ENCODE measurements at regions not wholly inside any gene's neighbourhood (a gene's known extent, or its start where the extent isn't known, plus 50 kb on each side); places are given as distances from the start of the nearest gene placed in this dataset.

DNA sequence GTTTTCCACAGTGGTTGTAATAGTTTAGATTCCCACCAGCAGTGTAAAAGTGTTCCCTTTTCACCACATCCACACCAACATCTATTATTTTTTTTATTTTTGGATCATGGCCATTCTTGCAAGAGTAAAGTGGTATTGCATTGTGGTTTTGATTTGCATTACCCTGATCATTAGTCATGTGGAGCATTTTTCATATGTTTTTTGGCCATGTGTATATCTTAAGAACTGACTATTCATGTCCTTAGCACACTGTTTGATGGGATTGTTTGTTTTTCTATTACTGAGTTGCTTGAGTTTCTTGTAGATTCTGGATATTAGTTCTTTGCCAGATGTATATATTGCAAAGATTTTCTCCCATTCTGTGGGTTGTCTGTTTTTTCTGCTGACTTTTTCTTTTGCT is 820.1 kb downstream of the TENT5A start:
- TF ChIP-seq, protein P1, sequence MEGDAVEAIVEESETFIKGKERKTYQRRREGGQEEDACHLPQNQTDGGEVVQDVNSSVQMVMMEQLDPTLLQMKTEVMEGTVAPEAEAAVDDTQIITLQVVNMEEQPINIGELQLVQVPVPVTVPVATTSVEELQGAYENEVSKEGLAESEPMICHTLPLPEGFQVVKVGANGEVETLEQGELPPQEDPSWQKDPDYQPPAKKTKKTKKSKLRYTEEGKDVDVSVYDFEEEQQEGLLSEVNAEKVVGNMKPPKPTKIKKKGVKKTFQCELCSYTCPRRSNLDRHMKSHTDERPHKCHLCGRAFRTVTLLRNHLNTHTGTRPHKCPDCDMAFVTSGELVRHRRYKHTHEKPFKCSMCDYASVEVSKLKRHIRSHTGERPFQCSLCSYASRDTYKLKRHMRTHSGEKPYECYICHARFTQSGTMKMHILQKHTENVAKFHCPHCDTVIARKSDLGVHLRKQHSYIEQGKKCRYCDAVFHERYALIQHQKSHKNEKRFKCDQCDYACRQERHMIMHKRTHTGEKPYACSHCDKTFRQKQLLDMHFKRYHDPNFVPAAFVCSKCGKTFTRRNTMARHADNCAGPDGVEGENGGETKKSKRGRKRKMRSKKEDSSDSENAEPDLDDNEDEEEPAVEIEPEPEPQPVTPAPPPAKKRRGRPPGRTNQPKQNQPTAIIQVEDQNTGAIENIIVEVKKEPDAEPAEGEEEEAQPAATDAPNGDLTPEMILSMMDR (IDR thresholded peaks at IDR 0.05): no peak

DNA sequence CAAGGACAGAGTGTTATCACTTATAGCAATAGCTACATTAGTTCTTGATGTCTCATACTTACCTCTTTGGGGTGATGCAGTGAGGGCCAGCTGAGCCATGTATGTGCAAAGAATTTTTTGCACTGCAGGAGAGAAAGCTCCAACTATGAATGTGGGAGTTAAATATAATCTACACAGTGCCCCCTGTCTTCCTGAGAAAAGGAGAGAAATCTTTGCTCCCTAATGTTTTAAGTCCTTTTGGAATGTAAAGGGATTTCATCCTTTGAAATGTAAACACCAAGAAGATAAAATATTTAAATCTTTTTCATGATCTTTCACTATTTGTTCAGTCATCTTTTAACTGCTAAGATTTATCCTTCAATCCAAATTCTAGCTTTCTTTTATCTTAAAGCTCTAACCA is 822.1 kb downstream of the TENT5A start:
- TF ChIP-seq, protein P1 (IDR thresholded peaks at IDR 0.05): no peak

DNA sequence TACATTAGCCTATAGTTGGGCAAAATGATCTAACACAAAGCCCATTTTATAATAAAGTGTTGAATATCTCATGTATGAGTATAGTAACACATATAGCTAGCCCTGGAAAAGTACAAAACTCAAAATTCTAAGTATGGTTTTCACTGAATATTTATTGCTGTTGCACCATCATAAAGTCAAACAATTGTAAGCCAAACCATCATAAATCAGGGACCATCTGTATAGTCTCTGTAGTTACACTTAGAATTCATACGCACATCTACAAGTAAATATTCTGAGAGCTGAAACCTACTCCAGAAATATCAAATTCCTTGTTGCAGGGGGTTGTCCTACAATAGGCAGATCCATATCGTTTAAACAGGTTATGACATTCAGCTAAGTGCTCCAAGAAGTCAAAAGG is 817.3 kb downstream of the BCKDHB start:
- TF ChIP-seq, protein P1 (IDR thresholded peaks at IDR 0.05): no peak

DNA sequence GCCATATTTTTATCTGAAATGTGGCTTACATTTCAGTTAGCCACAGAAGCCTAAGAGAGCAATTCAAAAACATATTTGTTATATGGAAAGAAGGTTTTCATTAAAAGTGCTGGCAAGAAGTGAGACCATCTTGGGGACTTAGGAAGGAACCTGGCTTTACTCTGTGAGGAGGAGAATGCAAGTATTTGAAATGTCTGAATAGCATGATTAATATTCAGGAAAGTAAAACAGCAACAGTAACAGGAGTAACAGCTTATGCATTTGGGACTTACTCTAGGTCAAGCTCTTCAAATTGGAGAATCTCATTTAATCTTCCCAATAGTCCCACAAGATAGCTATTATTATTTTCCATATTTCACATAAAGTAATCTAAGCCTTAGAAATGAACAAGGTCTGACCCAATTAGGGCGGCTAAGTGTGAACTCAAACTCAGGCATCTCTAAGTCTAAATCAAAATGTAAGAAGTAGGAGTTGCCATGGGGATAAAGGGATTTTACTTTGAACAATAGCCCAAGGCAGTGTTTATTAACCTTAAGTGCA is 816.5 kb downstream of the BCKDHB start:
- TF ChIP-seq, protein P1 (IDR thresholded peaks at IDR 0.05): no peak

DNA sequence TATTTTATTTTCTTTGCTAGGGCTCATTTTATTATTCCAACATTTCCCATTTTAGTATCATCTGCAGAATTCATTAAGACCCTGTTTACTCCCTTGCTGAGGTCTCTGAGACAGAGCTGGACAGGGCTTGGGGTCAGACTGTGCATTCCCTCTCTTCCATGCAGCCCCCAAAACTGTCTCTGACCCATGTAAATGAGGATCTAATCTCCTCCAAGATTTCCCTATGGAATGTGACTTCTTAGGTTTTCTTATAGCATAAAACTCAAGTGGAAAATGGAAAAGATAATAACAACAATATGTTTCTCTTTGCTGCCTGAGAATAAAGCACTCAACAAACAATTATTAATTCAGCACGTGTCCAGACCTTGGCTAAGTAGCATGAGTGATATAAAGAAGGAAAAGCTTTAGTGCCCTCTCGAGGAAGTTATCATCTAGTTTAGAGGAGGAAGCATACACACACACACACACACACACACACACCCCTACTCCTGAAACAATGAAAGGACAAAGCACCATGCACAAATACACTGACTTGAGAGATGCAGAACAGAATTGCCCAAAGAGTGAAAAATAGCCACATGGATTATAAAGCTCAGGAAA is 815.5 kb downstream of the BCKDHB start:
- TF ChIP-seq, protein P1 (IDR thresholded peaks at IDR 0.05): no peak

DNA sequence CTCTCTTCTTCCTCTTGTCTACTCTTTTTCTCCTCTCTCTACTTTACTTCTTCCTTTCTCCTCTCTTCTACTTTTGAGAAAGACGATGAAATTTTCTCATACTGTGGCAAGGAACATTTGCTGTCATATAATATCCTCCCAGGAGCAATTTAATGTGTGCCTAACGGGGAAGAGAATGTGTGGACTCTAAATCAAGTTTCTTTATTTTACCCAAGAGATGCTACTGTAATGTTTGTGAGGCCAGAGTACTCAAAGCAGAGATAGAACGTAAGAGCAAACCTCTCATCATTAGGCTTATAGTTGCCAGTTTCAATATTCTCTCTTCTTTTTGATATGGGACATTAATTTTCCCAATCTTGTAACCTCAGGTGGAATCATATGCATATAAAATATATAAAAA is 801.4 kb downstream of the BCKDHB start:
- TF ChIP-seq, protein P1 (IDR thresholded peaks at IDR 0.05): no peak

DNA sequence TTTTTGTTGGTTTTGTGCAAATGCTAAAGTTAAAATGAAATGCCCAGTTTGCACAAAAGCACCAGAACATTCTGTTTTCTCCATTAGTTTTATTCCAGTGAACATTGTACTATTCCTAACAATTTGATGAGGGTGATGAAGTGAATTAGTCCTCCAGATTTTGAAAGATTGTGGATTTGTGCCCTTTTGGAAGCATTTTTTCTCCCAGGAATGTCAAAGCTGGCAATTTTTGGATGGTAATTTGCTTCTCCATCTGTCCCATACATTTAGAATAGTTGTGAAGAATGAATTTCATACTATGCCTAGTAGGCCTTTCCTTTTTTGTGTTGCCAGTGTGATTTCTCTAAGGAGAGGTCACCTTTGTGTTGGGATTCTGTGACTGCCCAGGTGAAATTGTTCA is 797.2 kb downstream of the BCKDHB start:
- TF ChIP-seq, protein P1 (IDR thresholded peaks at IDR 0.05): no peak

DNA sequence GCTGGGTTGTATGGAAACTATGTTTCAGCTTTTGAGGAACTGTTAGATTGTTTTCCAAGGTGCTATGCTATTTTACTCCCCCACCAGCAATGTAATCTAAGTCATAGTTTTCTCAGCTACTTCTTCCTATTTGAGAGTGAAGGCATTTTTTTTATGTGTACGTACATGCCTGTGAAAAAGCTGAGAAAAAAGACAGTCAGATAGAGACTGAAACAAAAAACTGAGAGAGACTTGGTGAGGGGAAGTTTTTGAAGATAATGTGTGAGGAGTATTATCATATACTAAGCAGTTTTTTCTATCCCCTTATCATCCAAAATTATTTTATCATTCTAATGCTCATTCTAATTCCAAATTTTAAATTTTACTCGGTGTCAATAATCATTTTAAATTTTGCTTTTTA is 780.0 kb downstream of the BCKDHB start:
- TF ChIP-seq, protein P1 (IDR thresholded peaks at IDR 0.05): no peak
